HG03039 (cell line): ENCODE measurements at regions not wholly inside any gene's neighbourhood (a gene's known extent, or its start where the extent isn't known, plus 50 kb on each side); places are given as distances from the start of the nearest gene placed in this dataset.
"Not testable (repeated sequence)": the region's sequence is repeated elsewhere in the genome, so short reads cannot be mapped to it uniquely, and the experiment has no call there.

Source experiments
- ATAC-seq: cut with Tn5 transposase; IDR thresholded peaks from one replicate; pipeline ENCODE4 v1.9.1; 2021; ENCODE audit warnings: mild to moderate bottlenecking, moderate library complexity; ENCODE audit not compliant: unreplicated experiment

DNA sequence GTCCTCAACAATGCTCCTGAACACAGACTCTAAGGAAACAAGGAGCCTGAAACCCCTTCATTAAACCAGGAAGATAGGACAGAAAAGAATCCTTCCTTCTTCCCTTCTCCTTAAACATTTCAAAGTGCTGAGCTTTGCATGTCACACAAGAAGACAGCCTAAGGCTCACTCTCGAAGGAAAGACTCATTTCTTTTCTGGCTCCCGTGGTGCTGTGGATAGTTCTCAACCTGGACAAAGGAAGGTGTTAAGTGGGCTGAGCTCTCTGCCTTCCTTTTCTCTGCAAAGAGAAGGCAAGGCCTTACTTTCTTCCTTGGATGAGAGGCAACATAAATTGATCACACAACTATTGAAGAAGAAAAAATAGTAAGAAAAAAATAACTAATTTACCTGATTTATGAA is 452.4 kb upstream of the DDI1 start:
- ATAC-seq: no peak

- ATAC-seq: no peak
Measured at GRCh38 chr11:103584720-103585119, 451.7 kb upstream of the DDI1 start.

DNA sequence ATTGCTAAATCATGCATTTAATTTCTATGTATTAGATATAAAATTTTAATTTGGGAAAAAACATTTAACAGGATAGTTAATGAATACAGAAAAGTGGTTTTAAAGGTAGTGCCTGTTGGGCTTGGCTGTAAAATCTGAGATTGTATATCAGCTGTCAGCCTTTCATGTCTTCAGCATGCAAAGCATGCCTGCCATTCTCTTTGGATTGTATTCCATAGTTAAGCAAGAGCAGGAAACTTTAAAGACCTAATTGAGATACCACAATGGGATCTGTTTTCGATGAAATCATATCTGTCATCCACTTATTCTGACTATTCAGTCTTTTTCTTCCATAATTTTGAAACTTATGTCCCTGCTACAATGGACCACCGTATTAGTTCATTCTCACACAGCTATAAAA is 451.0 kb upstream of the DDI1 start:
- no peak for ATAC-seq

DNA sequence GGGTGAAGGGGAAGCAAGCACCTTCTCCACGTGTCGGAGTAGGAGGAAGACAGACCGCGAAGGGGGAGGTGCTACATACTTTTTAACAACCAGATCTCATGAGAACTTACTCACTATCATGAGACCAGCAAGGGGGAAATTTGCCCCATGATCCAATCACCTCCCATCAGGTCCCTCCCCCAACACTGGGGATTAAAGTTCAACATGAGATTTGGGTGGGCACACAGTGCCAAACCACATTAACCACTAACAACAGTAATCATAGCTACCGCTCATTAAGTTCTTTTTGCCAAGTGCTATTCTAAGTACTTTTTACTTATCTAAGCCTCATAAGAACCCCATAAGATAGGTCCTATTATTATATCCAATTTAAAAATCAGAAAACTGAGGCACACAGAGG is 450.5 kb upstream of the DDI1 start:
- no peak for ATAC-seq

GRCh38 chr11:103586756-103587155 is 449.7 kb upstream of the DDI1 start:
- ATAC-seq: no peak

DNA sequence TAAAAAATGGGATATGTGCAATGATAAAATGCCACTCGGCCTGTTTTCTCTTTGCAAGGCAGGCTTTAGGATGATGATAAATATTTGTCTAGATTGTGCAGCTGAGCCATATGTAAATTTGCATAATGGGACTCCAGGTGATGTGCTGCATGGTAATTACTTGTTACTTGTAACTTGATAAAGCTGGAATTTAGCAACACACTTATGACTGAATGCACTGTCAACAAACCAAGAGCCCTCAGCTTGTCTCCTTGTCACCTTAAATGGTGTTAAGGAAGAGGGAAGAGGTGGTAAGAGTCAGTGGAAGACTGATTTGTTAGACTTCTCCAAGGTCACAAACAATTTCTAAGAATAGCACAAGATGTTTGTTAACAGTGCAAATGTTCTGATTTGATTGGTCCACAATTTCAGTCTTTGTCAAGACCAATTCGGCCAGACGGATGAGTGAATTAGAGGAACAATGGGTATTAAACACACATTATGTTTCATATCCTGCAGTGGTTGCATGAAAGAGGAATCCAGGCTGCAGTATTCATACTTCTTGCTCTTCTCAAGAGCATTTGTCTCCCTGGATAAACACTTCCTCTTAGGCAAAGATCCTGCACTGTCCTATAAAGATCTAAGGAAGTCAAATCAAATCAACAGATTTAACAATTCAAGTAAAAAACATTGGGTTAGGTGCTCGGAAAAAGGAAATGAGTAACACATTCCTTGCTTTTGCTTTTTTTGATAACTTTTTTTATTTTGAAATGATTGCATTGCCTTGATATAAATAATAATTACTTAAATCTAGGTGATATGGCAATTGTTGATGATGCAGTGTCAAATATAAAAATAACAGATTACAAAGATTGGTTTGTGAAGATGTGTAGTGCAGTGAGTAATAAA is 448.3 kb upstream of the DDI1 start:
- no peak for ATAC-seq

DNA sequence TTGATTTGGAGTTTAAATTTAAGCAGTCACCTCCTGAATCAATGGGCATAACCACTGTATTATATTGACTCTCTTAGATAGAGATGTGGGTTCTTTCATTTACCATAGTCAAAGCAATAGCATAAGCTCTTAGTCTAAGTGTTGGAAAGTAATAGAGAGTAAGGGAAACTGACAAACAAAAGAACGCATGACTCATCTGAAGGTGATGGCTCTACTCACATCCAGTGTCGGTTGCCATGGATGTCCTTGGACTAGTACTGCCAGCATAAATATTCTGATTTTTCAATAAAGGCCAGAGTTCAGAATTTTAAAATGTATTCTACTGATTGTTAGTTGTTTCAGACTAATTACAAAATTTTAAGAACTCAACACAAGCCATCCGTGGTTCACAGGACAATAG is 444.9 kb upstream of the DDI1 start:
- no peak for ATAC-seq

GRCh38 chr11:103594283-103594682 is 442.2 kb upstream of the DDI1 start:
- ATAC-seq: no peak

- no peak for ATAC-seq
Measured at GRCh38 chr11:103596315-103596714, 440.1 kb upstream of the DDI1 start.

- peak; percentile 97 for ATAC-seq
Measured at GRCh38 chr11:103601225-103601846, 435.1 kb upstream of the DDI1 start.

GRCh38 chr11:103602840-103603239 is 433.6 kb upstream of the DDI1 start:
- no peak for ATAC-seq

DNA sequence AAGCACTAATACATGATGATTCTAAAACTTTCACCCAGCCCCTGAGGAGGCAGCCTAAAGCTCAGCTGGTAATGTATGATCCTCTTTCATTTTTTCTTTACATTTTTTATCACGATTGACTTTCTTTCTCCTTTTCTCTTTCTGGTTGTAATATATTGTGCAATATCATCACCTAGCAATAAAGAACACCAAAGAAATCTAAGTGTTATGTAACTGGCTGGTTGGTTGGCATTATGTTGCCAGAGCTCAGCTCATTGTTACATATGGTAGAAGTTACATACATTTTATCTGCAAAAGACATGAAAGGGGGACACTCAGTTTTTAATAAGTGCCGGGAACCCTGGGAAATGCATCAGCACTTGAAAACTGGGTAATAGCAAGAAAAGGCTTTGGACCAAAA is 432.1 kb upstream of the DDI1 start:
- no peak for ATAC-seq

DNA sequence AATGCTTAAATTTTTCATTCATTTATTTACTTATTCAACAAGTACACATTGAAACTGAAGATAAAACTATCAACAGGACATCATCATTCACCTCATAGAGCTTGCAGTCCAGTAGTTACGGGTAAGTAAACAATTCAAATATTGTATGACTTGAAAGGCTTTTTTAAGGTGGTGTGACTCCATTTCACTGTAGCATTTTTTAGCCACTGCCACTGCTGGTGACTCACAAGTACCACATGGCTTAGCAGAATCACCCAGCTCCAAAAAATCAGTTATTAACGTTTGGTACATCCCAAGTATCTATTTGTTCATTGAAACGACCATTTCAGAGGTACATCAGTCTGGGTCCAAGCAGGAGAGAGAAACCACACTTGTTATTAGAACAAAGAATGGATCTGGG is 427.9 kb upstream of the DDI1 start:
- ATAC-seq: no peak

DNA sequence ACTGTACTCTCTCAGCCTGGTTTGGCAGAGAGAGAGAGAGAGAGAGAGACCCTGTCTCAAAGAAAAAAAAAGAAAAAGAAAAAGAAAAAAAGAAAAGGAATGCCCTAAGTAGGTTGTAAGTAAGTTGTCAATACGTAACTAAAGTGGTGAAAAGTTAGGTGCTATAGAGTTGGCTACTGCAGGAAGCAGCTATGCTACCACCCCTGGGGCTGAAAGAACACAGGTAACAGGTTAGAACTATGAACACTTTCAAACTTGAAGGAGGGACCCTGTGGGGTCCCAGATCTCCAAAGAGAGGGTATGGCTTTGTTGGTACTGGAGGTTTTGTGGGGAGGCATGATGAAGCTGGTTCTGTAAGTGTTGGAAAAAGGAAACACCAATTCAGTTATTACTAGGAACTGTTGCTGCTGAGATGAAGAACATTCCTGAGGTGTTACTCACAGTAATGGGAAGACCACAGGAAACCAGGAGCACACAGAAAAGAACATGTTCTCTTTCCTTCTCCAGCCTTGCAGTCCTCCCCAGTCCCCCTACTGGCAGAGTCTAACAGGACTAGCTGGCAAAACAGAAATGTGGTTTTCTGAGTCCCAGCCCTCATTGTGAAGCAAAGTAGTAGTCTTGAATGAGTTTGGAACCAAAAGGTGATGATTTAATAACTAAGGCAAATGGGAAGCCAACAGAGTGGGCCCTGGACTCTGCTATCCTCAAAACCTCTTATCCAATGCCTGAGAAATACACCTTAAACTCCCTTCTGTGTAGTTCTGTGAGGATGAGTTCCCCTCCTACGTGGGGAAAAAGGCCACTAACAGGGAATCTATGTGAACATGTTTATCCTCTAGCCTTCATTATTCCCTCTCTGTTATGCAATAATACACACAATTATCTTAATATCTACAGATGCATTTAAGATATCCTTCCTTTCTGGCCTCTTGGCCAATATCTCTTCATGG is 427.0 kb upstream of the DDI1 start:
- no peak for ATAC-seq

- no peak for ATAC-seq
Measured at GRCh38 chr11:103610435-103610834, 426.0 kb upstream of the DDI1 start.

- ATAC-seq: not testable (repeated sequence)
Measured at GRCh38 chr11:103611526-103612260, 424.7 kb upstream of the DDI1 start.

DNA sequence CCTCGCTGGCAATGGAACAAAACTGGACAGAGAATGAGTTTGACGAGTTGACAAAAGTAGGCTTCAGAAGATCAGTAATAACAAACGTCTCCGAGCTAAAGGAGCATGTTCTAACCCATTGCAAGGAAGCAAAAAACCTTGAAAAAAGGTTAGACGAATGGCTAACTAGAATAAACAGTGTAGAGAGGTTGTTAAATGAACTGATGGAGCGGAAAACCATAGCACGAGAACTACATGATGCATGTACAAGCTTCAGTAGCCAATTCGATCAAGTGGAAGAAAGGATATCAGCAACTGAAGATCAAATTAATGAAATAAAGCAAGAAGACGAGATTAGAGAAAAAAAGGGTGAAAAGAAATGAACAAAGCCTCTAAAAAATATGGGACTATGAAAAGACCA is 424.0 kb upstream of the DDI1 start:
- not testable (repeated sequence) for ATAC-seq

DNA sequence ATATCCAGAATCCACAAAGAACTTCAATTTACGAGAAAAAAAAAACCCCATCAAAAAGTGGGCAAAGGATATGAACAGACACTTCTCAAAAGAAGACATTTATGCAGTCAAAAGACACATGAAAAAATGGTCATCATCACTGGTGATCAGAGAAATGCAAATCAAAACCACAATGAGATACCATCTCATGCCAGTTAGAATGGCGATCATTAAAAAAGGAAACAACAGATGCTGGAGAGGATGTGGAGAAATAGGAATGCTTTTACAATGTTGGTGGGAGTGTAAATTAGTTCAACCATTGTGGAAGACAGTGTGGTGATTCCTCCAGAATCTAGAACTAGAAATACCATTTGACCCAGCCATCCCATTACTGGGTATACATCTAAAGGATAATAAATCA is 419.9 kb upstream of the DDI1 start:
- not testable (repeated sequence) for ATAC-seq

GRCh38 chr11:103618528-103618927 is 417.9 kb upstream of the DDI1 start:
- ATAC-seq: no peak

DNA sequence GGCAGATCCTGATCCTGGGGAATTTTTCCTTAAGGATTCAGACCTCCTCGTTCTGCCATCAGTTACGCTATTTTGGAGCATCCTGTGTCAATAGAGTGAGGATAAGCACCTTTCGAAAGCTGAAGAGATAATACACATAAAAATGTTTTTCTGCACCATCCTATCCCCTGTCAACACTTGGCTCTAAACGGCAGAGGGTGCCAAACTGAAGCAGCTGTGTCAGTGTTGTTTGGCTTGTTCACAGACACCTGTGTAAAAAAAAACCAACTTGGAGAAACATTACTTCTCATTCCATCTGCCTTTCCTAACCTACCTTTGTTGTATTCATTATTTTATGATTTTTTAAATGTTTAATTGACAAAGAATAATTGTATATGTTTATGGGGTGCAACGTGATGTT is 417.0 kb upstream of the DDI1 start:
- ATAC-seq: no peak

DNA sequence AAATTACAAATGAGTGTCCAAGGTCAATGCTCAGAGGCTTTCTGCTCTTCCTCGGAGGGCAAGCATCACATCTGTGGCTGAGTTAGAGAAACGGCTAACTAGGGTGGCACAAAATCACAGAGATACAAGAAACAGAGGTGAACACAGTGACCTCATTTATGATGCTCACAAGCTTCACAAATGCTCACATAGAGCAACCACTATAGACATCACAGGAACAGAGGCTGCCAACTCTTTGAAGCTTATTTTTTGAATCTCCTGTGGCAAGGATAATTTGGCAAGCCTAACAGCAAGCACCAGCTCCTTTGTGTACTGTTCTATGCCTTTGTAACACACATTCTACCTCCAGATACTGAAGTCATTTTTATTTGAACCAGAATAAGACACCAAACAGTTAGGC is 416.5 kb upstream of the DDI1 start:
- ATAC-seq: no peak
